GM18520 (cell line): ENCODE measurements at regions not wholly inside any gene's neighbourhood (a gene's known extent, or its start where the extent isn't known, plus 50 kb on each side); places are given as distances from the start of the nearest gene placed in this dataset.
"Not testable (repeated sequence)": the region's sequence is repeated elsewhere in the genome, so short reads cannot be mapped to it uniquely, and the experiment has no call there.

Experiments used
- ATAC-seq: cut with Tn5 transposase; IDR thresholded peaks from one replicate; pipeline ENCODE4 v1.9.1; 2021; ENCODE audit not compliant: unreplicated experiment

- no peak for ATAC-seq
Measured at GRCh38 chr2:45123065-45123464, 113.8 kb upstream of the SIX2 start.

DNA sequence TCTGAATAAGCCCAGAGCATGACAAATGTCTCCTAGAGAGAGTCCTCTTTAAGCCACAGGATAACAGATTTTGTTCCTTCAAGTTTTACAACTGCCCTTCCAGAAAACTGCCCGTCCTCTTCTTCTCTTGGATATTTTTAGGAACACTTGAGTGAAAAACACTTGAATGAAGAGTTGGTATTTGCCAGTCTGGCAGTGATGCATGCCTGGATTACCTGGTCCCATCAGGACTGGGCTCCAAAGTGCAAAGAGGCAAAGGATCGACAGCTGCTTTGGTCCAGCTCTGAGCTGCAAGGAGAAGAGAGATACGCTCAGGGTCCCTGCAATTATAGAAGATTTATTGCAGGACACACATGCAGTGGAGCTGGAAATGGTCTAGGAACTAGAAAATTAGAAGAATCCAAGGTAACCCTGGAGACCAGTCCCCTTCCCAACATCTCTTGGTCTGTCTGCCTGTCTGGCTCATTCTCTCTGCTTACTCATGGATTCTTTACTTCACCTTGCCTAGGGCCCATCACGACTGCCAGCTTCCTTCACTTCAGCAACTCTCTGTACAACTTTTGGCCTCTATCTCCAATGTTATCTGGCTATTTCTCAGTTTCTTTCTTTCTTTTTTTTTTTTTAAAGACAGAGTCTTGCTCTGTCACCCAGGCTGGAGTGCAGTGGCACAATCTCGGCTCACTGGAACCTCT lies 112.1 kb upstream of the SIX2 start:
- no peak for ATAC-seq

DNA sequence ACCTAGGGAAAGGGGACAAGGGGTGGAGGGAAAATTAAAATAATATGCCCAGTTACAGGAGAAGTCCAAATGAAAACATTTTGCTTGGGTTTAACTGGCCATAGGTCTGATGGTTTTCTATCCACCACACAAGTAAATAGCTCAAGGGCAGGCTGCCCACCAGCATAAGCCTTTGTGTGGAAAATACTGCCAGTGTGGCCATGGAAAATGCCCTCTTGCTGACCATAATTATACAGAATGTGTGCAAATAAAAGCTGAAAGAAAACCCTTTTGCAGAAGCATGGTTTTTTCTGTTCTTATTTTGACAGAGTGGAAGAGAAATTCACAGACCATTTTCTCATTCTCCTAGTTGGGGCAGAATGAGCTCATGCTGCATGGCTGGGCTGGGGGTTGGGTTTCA lies 111.3 kb upstream of the SIX2 start:
- ATAC-seq = no peak

DNA sequence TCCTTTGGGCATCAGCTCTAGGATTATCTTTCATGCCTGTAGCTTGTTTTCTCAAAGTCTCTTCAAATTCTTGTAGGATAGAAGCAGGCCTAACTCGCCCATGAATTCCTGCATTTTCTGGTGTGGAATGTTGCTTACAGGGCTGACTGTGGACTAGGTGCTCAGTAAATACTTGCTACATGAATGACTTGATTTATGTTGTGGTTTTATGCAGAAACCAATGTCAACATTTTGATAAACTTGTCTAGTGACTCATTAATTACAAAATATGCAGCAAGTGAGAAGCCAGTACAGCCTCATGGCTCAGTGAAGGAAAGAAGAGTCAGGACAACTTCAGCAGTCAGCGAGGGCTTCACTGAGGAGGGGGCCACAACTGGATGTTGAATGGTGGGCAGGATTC lies 110.6 kb upstream of the SIX2 start:
- ATAC-seq = no peak

GRCh38 chr2:45119038-45119437 lies 109.8 kb upstream of the SIX2 start:
- ATAC-seq = no peak

- ATAC-seq = no peak
Measured at GRCh38 chr2:45117383-45117782, 108.1 kb upstream of the SIX2 start.

DNA sequence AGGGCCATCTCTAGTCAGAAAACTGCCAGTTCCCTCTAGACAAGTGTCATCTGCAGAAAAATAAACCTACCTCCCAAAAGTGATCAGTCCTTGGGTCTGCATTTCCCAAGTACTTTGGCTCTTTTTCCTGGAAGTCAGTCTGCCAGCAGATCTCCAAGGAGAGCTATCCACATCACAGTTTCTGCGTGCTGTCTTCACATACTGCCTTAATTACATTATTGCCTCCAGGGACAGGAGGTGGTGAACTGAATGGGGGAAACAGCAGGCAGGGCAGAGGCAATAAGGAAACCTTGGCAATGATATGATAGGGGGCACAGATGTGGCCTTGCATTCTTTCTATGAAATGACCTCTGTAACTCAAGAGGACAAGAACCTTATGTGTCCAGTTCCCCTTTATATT lies 105.9 kb upstream of the SIX2 start:
- no peak for ATAC-seq

DNA sequence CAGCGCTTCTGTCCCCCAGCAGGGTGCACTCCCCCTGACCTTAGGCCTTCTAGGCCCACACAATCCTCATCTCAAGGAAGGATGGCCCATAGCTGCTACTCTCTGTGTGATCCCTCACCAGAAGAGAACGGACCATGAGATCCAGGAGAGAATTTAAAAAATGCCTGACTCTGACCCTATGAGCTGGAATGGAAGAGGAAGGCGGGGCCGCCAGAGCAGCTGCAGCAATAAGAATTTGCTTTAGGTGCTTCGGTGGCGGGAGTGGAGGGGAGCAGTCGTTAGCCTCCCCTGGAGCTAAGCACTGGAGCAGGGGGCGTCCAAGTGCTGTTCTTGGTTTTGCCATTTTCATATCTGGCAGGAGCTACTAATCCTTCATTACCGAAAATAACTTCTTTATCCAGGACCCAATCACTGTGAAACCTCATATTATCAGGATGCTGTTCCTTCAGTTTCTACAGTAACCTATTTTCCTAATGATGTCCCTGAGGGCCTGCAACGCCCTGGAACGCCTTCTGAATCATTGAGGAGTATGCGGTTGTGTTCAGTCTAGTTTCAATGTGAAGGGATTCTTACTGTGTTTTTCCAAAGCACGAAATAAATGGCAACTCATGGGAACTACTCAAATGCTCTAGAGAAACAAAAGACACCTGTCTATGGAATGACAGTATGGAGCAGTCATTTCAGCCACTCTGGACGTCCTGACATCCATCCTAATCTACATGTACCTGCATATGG lies 105.1 kb upstream of the SIX2 start:
- ATAC-seq = no peak

- ATAC-seq = no peak
Measured at GRCh38 chr2:45112750-45113149, 103.5 kb upstream of the SIX2 start.

GRCh38 chr2:45105050-45105582 lies 95.9 kb upstream of the SIX2 start:
- no peak for ATAC-seq

GRCh38 chr2:45104429-45104828 lies 95.2 kb upstream of the SIX2 start:
- ATAC-seq = no peak

GRCh38 chr2:45103351-45104345 lies 94.4 kb upstream of the SIX2 start:
- no peak for ATAC-seq

GRCh38 chr2:45102579-45103117 lies 93.4 kb upstream of the SIX2 start:
- ATAC-seq = no peak

- no peak for ATAC-seq
Measured at GRCh38 chr2:45102141-45102540, 92.9 kb upstream of the SIX2 start.

- ATAC-seq = no peak
Measured at GRCh38 chr2:45096996-45097395, 87.7 kb upstream of the SIX2 start.

DNA sequence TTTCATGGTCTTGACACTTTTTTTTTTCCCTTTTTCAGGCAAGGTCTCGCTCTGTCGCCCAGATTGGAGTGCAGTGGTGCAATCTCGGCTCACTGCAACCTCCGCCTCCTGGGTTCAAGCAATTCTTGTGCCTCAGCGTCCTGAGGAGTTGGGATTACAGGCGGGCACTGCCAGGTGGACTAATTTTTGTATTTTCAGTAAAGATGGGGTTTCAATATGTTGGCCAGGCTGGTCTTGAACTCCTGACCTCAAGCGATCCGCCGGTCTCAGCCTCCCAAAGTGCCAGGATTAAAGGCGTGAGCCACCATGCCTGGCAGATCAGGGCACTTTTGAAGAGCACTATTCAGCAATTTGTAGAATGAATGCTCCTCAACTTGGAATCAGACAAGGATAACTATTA lies 86.8 kb upstream of the SIX2 start:
- ATAC-seq = not testable (repeated sequence)

DNA sequence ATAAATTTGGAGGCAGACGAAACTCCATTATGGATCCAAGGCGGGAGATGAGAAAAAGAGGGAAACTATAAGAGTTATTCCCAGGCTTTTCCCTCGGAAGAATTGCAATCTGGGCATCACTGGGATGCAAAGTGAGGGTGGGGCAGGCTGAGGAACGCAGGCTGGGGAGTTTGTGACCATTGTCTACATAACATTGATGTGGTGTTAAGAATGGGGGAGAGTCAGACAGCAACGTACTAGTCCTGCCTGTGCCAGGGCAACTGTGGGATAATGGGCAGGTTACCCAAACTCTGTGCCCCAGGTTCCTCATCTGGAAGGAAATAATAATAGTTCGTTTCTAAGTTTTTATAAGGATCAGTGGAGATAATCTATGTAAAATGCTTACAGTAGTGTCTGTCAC lies 84.4 kb upstream of the SIX2 start:
- no peak for ATAC-seq

GRCh38 chr2:45093181-45093580 lies 83.9 kb upstream of the SIX2 start:
- no peak for ATAC-seq

DNA sequence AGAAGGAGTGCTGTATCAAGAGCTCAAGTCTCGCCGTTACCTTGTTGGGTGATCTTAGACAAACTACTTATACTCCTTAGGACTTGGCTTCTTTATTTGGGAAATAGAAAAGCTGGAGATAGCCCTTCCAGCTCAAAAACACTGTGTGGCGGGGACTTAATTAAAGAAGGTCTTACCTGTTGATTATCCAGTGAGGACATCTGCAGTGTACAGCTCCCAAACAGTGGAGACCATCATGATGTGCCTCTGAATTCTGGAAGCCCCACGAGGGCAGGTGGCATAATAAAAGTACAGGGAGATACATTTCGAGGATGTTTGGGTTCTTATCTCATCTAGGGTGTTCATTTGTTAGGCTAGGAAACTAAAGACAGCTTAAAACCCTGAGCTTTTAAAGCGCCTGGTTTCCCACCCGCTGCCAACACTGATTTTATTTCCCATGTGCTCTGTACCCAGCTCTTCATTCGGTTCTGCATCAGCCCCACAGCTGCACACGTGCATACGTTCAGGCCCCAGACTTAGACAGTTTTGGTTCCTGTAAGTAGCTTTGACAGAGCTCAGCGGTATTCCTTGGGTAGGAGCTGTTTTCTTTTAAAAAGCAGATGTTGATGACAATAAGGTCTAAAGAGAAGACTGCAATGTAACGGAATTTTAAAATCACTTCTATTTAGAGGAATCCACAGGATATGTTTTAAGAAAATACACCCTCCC lies 80.5 kb upstream of the SIX2 start:
- no peak for ATAC-seq

GRCh38 chr2:45085487-45085886 lies 76.2 kb upstream of the SIX2 start:
- ATAC-seq = no peak
